H1 (cell line): ENCODE measurements at regions not wholly inside any gene's neighbourhood (a gene's known extent, or its start where the extent isn't known, plus 50 kb on each side); places are given as distances from the start of the nearest gene placed in this dataset.

Experiments
- JUN ChIP-seq: IDR thresholded peaks from 2 replicates; pipeline ENCODE4 v1.6.1; 2011; ENCODE audit warnings: low read depth, mild to moderate bottlenecking, improper control_type of control experiment, low read length
- TEAD4 ChIP-seq: IDR thresholded peaks from 2 replicates; pipeline ENCODE4 v1.6.1; 2012; ENCODE audit warnings: low read depth, low read length, inconsistent platforms, mixed read lengths

DNA sequence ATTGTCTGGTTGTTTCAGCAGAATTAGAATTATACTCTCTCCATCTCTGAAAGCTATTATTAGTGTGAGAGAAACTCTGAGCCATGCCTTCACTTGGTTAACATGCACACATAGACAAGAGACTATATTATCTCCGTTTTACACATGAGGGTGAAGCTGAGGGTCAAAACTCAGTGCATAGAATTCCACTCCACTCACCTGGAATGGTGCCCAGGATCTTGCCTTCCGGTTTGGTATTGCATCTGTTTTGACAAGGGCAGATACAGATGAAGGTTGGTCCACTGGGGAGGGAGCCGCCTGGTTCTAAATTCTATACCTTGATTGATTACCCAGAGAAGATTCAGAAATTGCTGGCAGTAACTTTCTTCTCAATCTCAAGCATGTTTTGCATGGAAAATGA, 149.5 kb upstream of the PELI2 start (continued):
- TF ChIP-seq TEAD4 = no peak
- TF ChIP-seq JUN = no peak
